DOHH2 (cell line): ENCODE measurements at regions not wholly inside any gene's neighbourhood (a gene's known extent, or its start where the extent isn't known, plus 50 kb on each side); places are given as distances from the start of the nearest gene placed in this dataset.

Experiments
- H3F3A ChIP-seq: fragments of 200-600 bp; sonication (generic), shearing (Covaris generic); 2 replicates; pipeline ENCODE4 v1.6.0; 2016; ENCODE audit warnings: antibody characterized with exemption, mild to moderate bottlenecking; ENCODE audit not compliant: control insufficient read depth, insufficient read depth
- H3K27ac ChIP-seq: fragments of 200-600 bp; sonication (generic); 2 replicates; pipeline ENCODE4 v1.5.1; 2014; ENCODE audit warnings: low read depth, mild to moderate bottlenecking, low read length, moderate library complexity
- H3K27me3 ChIP-seq: fragments of 200-600 bp; sonication (generic); 2 replicates; pipeline ENCODE4 v1.6.1; 2014; ENCODE audit warnings: mild to moderate bottlenecking, low read length, mixed read lengths; ENCODE audit not compliant: control insufficient read depth
- H3K36me3 ChIP-seq: fragments of 200-600 bp; sonication (generic); 2 replicates; pipeline ENCODE4 v1.6.1; 2014; ENCODE audit warnings: mild to moderate bottlenecking, low read length, moderate library complexity, mixed read lengths; ENCODE audit not compliant: control insufficient read depth
- H3K4me1 ChIP-seq: fragments of 200-600 bp; sonication (generic); 2 replicates; pipeline ENCODE4 v1.6.1; 2014; ENCODE audit warnings: mild to moderate bottlenecking, low read length, mixed read lengths; ENCODE audit not compliant: control insufficient read depth
- H3K4me2 ChIP-seq: fragments of 200-600 bp; sonication (generic); 2 replicates; pipeline ENCODE4 v1.6.0; 2014; ENCODE audit warnings: mild to moderate bottlenecking, low read length, moderate library complexity
- H3K4me3 ChIP-seq: fragments of 200-600 bp; sonication (generic); 2 replicates; pipeline ENCODE4 v1.5.1; 2014; ENCODE audit warnings: mild to moderate bottlenecking, low read length, mixed read lengths
- H3K79me2 ChIP-seq: fragments of 200-600 bp; sonication (generic); 2 replicates; pipeline ENCODE4 v1.6.1; 2014; ENCODE audit warnings: mild to moderate bottlenecking, low read length, mixed read lengths; ENCODE audit not compliant: control insufficient read depth
- H3K9me2 ChIP-seq: fragments of 200-600 bp; sonication (generic); replicated peaks from 2 replicates; pipeline ENCODE4 v1.6.1; 2014; ENCODE audit warnings: mild to moderate bottlenecking, low read length, mixed read lengths; ENCODE audit not compliant: control insufficient read depth
- H3K9me3 ChIP-seq: fragments of 200-600 bp; sonication (generic); 2 replicates; pipeline ENCODE4 v1.6.1; 2014; ENCODE audit warnings: antibody characterized with exemption, low read length, mixed read lengths; ENCODE audit not compliant: control insufficient read depth, insufficient read depth
- H4K20me1 ChIP-seq: fragments of 200-600 bp; sonication (generic); 2 replicates; pipeline ENCODE4 v1.6.0; 2014; ENCODE audit warnings: low read depth, mild to moderate bottlenecking, antibody characterized with exemption, low read length, moderate library complexity; ENCODE audit not compliant: control insufficient read depth, insufficient read depth
- EZH2phosphoT487 ChIP-seq: fragments of 200-600 bp; sonication (generic); IDR thresholded peaks from 2 replicates; pipeline ENCODE4 v1.6.1; 2017; ENCODE audit warnings: borderline replicate concordance, mild to moderate bottlenecking, antibody characterized with exemption, low read length, moderate library complexity, mixed read lengths
- TF ChIP-seq, protein P1 (sequence below): fragments of 200-600 bp; sonication (generic); IDR thresholded peaks from one replicate; pipeline ENCODE4 v1.5.1; 2014; ENCODE audit warnings: antibody characterized with exemption, mild to moderate bottlenecking, low read depth, low read length; ENCODE audit not compliant: poor library complexity, severe bottlenecking

DNA sequence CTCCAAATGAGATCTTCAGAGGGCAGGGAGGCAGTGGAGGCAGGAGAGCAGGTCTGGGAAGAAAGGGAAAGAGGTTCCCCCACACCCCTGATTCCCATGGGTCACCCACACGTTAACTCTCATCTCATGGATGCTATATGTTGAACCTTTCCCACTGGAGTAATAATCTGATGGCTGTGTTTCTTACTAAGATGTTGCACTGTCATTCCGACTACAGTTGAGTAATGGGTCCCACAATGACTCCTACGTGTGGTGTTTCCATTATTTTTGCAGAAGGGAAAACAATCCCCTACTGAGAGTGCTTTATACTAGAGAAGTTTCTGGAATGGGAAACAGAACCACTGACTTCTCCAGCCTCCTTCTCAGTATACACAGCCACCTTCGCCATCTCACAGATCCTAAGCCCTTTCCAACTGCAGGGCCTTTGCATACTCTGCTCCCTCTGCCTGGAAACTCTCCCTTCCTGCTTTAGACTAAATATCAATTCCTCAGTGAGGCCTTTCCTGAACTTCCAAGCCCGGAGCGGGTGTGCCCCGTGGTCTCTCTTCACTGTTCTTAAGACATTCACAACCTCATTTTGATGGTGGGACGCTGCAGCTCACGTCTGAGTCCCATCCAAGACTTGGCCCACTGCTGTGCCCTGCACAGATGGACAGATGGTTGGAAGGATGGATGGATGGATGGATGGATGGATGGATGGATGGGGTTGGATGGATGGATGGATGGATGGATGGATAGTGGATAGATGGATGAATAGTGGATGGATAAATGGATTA lies 238.6 kb upstream of the PMEPA1 start:
- H3K9me3 ChIP-seq: no peaks in the 10 kb centered on the region
- no peaks in the 10 kb centered on the region for H3K4me1 ChIP-seq
- H3K36me3 ChIP-seq: no peaks in the 10 kb centered on the region
- no peak overlapping the region for H3K4me3 ChIP-seq
- H3K79me2 ChIP-seq: no peaks in the 10 kb centered on the region
- H3K27ac ChIP-seq: no peak overlapping the region
- H3F3A ChIP-seq: no peaks in the 10 kb centered on the region
- TF ChIP-seq, protein P1, sequence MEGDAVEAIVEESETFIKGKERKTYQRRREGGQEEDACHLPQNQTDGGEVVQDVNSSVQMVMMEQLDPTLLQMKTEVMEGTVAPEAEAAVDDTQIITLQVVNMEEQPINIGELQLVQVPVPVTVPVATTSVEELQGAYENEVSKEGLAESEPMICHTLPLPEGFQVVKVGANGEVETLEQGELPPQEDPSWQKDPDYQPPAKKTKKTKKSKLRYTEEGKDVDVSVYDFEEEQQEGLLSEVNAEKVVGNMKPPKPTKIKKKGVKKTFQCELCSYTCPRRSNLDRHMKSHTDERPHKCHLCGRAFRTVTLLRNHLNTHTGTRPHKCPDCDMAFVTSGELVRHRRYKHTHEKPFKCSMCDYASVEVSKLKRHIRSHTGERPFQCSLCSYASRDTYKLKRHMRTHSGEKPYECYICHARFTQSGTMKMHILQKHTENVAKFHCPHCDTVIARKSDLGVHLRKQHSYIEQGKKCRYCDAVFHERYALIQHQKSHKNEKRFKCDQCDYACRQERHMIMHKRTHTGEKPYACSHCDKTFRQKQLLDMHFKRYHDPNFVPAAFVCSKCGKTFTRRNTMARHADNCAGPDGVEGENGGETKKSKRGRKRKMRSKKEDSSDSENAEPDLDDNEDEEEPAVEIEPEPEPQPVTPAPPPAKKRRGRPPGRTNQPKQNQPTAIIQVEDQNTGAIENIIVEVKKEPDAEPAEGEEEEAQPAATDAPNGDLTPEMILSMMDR: no peak
- no peak for TF ChIP-seq EZH2phosphoT487
- no peaks in the 10 kb centered on the region for H3K27me3 ChIP-seq
- H3K9me2 ChIP-seq: no peaks in the 10 kb centered on the region
- no peak overlapping the region for H3K4me2 ChIP-seq
- no peaks in the 10 kb centered on the region for H4K20me1 ChIP-seq

DNA sequence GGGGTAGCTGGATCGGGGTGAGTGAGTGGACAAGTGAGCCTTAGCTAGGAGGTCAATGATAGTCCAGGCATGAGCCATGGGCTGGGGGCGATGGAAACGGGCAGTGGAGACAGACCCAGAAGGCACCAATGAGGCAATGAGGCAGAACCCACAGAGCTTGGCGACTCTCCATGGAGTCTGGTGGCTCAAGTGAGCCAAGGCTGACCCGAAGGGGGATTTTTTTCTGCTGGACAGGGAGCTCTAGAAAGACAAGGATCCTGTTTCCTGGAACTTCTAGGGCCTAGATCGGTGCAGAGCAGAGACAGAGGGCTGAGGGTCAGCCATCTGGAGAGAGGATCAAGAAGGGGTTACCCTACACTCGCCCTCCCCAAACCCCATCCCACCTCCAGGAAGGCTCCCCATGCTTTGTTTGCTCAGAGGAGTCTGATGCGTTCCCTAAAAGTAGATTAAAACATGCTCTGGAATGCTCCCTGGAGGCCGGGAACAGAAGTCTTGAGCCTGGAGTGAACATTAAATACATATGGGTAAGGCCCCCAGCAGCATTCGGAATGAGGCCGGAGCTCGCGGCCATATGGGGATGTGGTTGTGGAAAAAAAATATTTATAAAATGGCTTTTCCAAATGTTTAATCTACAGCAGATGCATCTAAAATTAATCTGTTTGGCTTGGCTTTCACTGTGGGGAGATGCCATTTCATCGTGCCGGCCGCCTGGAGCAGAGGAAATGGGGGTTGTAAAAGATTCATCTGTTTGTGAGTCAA lies 237.8 kb upstream of the PMEPA1 start:
- Histone ChIP-seq H3K4me2 (no peak overlapping the region), H3K27me3 (no peaks in the 10 kb centered on the region), H3K27ac (no peak overlapping the region), H3K9me3 (no peaks in the 10 kb centered on the region), H4K20me1 (no peaks in the 10 kb centered on the region), H3K4me1 (no peaks in the 10 kb centered on the region), H3K79me2 (no peaks in the 10 kb centered on the region), H3K4me3 (no peak overlapping the region), H3K36me3 (no peaks in the 10 kb centered on the region), H3F3A (no peaks in the 10 kb centered on the region), H3K9me2 (no peaks in the 10 kb centered on the region)
- TF ChIP-seq, protein P1: no peak
- no peak for TF ChIP-seq EZH2phosphoT487

DNA sequence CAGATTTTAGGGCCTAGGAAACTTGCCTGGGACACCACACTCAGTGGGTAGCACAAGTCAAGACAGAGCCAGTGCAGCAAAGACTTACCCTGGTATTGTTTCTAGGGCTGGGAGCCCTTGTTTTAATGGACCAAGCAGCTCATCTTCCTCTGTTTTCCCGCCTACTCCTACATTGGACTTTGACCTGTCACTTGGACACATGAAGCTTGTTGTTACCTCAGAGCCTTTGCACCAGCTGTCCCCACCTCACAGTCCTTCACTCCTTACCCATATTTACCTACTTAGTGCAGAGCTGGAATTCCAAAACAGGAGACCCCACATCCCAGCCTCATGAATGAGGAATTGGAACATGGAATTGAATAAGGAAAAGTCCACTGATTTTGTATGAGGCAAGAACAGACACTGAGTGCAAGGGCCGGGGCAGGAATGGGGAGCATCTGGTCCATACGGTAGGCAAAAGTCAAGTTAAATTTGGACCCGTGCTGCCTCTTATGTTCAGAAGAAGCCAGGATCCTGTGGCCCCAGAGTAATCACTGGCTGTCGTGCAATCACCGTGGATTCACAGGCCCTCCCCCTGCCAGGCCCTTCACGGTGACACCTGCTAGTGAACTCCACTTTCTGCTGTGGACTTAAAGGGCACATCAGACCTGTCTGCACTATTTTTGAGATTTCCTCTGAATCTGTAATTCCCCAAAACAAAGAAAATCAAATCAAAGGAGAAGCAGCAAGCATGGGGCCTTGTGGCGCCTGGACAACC lies 236.9 kb upstream of the PMEPA1 start:
- Histone ChIP-seq H3K9me3 (no peaks in the 10 kb centered on the region), H3K4me3 (no peak overlapping the region), H3K27ac (no peak overlapping the region), H3K27me3 (no peaks in the 10 kb centered on the region), H3F3A (no peaks in the 10 kb centered on the region), H3K9me2 (no peaks in the 10 kb centered on the region), H3K4me1 (no peaks in the 10 kb centered on the region), H3K4me2 (no peak overlapping the region), H3K36me3 (no peaks in the 10 kb centered on the region), H4K20me1 (no peaks in the 10 kb centered on the region), H3K79me2 (no peaks in the 10 kb centered on the region)
- TF ChIP-seq EZH2phosphoT487: no peak
- TF ChIP-seq, protein P1: no peak
